Neuron (in vitro differentiated cells): ENCODE measurements at regions not wholly inside any gene's neighbourhood (a gene's known extent, or its start where the extent isn't known, plus 50 kb on each side); places are given as distances from the start of the nearest gene placed in this dataset.

Experiments
- H2AFZ ChIP-seq: one replicate; pipeline ENCODE4 v1.6.1; 2013; ENCODE audit warnings: low read depth, mild to moderate bottlenecking, inconsistent platforms, low read length, moderate library complexity
- H3K27me3 ChIP-seq: one replicate; pipeline ENCODE4 v1.6.1; 2013; ENCODE audit warnings: low read length; ENCODE audit not compliant: insufficient read depth
- H3K36me3 ChIP-seq: one replicate; pipeline ENCODE4 v1.6.1; 2013; ENCODE audit warnings: low read length; ENCODE audit not compliant: insufficient read depth
- H3K4me1 ChIP-seq: one replicate; pipeline ENCODE4 v1.6.1; 2013; ENCODE audit warnings: low read length; ENCODE audit not compliant: insufficient read depth
- H3K4me3 ChIP-seq: 2 replicates; pipeline ENCODE4 v1.5.1; 2013; ENCODE audit warnings: mild to moderate bottlenecking, low read length, moderate library complexity
- H3K9me3 ChIP-seq: one replicate; pipeline ENCODE4 v1.6.1; 2013; ENCODE audit warnings: low read length

GRCh38 chr16:59913666-59914065, 1179.5 kb upstream of the GOT2 start:
- Histone ChIP-seq H3K4me1 (no peaks in the 10 kb centered on the region), H3K27me3 (no peaks in the 10 kb centered on the region), H3K36me3 (no peaks in the 10 kb centered on the region), H3K9me3 (no peaks in the 10 kb centered on the region), H3K4me3 (no peak overlapping the region), H2AFZ (no peak overlapping the region)

- Histone ChIP-seq H2AFZ (no peak overlapping the region), H3K36me3 (no peaks in the 10 kb centered on the region), H3K4me3 (no peak overlapping the region), H3K4me1 (no peaks in the 10 kb centered on the region), H3K27me3 (no peaks in the 10 kb centered on the region), H3K9me3 (no peaks in the 10 kb centered on the region)
Measured at GRCh38 chr16:59909262-59909661, 1175.1 kb upstream of the GOT2 start.

DNA sequence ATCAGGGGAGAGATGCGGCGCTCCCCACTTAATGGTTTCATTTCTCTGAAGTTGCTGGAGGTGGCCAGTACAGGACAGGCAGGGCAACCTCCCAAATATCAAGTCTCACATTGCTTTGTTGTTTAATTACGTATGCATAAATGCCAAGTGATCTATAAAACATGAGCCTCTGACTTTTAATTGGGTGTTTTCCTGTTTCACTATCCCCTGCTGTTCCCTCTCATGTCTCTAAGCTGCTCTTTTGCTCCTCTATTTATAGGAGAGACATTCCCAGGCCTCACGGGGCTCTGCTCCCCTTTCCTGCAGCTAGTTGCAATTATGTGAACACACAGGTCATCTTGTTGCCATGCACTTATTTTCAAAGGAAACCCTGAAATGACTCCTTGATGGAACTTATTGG, 1173.5 kb upstream of the GOT2 start:
- H3K36me3 ChIP-seq: no peaks in the 10 kb centered on the region
- H3K9me3 ChIP-seq: no peaks in the 10 kb centered on the region

DNA sequence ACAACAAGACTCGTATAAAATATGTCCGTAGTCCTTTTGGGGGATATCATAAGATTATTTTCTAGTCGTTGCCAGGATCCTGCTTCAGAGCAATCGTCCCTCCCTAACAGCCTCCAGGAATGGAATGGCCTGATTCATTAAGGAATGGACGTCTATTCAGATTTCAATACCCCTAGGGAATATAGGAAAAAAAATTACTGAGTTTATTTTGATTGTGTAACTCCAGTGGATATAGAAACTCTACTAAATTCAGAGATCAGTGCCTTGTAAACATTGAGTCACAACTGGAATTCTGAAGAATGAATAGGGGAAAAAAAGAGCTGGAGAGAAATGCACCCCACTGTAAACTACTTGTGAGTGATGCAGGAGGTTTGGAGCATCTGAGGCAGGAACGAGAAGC, 1171.5 kb upstream of the GOT2 start:
- H3K4me1 ChIP-seq: no peaks in the 10 kb centered on the region

More for the DNA sequence above, 1173.5 kb upstream of the GOT2 start:
- H3K27me3 ChIP-seq: no peaks in the 10 kb centered on the region
- H2AFZ ChIP-seq: no peak overlapping the region
- no peaks in the 10 kb centered on the region for H3K4me1 ChIP-seq
- H3K4me3 ChIP-seq: no peak overlapping the region

GRCh38 chr16:59905131-59905530, 1171.0 kb upstream of the GOT2 start:
- Histone ChIP-seq H2AFZ (no peak overlapping the region), H3K27me3 (no peaks in the 10 kb centered on the region), H3K9me3 (no peaks in the 10 kb centered on the region), H3K4me1 (no peaks in the 10 kb centered on the region), H3K36me3 (no peaks in the 10 kb centered on the region), H3K4me3 (no peak overlapping the region)

More for the DNA sequence above, 1171.5 kb upstream of the GOT2 start:
- H3K4me3 ChIP-seq: no peak overlapping the region
- no peaks in the 10 kb centered on the region for H3K9me3 ChIP-seq
- no peaks in the 10 kb centered on the region for H3K36me3 ChIP-seq
- H3K27me3 ChIP-seq: no peaks in the 10 kb centered on the region
- H2AFZ ChIP-seq: no peak overlapping the region

GRCh38 chr16:59899940-59900339, 1165.8 kb upstream of the GOT2 start:
- Histone ChIP-seq H3K36me3 (no peaks in the 10 kb centered on the region), H2AFZ (no peak overlapping the region), H3K4me1 (no peaks in the 10 kb centered on the region), H3K27me3 (no peaks in the 10 kb centered on the region), H3K4me3 (no peak overlapping the region), H3K9me3 (no peaks in the 10 kb centered on the region)

GRCh38 chr16:59892376-59892775, 1158.3 kb upstream of the GOT2 start:
- H3K4me3 ChIP-seq: no peak overlapping the region
- no peaks in the 10 kb centered on the region for H3K4me1 ChIP-seq
- H2AFZ ChIP-seq: no peak overlapping the region
- H3K9me3 ChIP-seq: no peaks in the 10 kb centered on the region
- no peaks in the 10 kb centered on the region for H3K27me3 ChIP-seq
- H3K36me3 ChIP-seq: no peaks in the 10 kb centered on the region

DNA sequence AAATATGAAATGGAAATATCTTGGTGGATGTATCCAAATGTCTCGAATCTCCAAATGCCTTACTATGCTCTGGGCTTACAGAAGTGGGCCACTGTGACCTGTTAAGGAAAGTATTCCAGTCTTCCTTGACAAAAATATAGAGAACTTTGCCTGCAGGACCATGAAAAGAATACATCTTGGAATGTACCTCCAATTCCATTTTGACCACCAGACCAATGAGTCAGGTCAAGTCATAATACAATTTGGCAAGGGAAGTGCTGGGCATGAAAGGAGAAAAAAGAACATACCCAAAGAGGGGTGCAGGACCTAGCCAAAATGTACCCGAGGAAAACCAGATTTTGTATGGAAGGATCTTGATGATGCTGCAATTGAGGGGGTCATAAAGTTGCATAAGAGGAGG, 1153.7 kb upstream of the GOT2 start:
- no peaks in the 10 kb centered on the region for H3K9me3 ChIP-seq
- no peak overlapping the region for H3K4me3 ChIP-seq
- no peak overlapping the region for H2AFZ ChIP-seq
- H3K4me1 ChIP-seq: no peaks in the 10 kb centered on the region
- no peaks in the 10 kb centered on the region for H3K36me3 ChIP-seq
- H3K27me3 ChIP-seq: no peaks in the 10 kb centered on the region

DNA sequence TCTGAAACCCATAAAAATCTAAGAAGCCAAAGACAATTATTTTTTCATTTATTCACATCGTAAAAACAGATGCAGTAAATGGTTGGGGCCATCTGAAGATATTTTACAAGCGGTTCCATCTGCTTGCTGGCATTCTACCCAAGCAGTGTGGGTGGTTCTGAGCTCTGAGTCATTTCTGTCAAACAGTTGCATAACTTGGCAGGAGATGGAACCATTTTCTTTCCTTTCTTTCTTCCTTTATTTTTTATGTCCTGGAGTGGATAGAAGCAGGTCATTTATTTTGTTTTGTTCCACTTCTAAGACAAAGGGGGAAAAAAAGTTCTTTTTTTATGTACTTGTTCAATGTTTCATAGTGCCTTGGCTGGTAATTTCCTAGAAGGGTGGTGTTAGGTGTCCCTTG, 1151.9 kb upstream of the GOT2 start:
- Histone ChIP-seq H2AFZ (no peak overlapping the region), H3K4me1 (no peaks in the 10 kb centered on the region)

DNA sequence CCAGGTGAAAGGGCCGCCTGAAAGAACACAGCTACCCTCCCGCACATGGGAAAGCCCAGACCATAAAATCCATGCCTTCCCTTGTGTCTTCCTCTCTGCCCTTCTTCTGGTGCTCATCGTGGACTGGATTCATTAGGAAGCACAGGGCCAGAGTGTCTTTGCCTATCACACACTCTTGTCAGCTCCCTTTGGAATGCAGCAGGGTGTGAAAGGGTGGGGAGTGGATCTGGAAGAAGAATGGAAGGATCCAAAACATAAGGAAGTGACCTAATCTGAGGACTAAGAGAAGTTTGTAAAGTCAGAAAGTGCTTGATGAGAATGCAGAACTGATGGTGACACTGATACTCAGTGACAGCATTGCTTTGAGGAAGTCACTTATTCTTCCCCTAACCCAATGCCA, 1147.3 kb upstream of the GOT2 start:
- Histone ChIP-seq H3K4me3 (no peak overlapping the region), H3K27me3 (no peaks in the 10 kb centered on the region), H2AFZ (no peak overlapping the region), H3K4me1 (no peaks in the 10 kb centered on the region), H3K36me3 (no peaks in the 10 kb centered on the region), H3K9me3 (no peaks in the 10 kb centered on the region)

More for the DNA sequence above, 1151.9 kb upstream of the GOT2 start:
- H3K36me3 ChIP-seq: no peaks in the 10 kb centered on the region
- H3K27me3 ChIP-seq: no peaks in the 10 kb centered on the region
- H3K4me3 ChIP-seq: no peak overlapping the region
- H3K9me3 ChIP-seq: no peaks in the 10 kb centered on the region

GRCh38 chr16:59880611-59881010, 1146.5 kb upstream of the GOT2 start:
- Histone ChIP-seq H3K36me3 (no peaks in the 10 kb centered on the region), H3K27me3 (no peaks in the 10 kb centered on the region), H3K4me1 (no peaks in the 10 kb centered on the region), H3K9me3 (no peaks in the 10 kb centered on the region), H2AFZ (no peak overlapping the region), H3K4me3 (no peak overlapping the region)

DNA sequence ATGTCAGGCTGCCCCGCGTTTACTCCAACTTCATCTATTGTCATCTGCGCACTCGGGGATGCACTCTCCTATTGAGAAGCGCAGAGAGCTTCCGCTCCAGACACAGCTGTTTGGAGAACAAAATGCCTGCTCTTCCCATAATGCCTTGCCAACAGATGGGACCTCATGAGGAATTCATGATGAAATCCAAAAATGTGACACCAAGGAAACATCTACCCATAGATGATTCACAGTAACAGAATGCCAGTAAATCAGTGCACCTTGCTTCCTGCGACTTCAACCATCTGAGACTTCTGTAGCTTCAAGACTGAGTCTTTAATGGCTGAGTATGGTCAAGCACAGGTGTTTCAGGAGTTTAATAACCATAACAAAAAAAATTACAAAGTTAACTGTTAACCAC, 1144.9 kb upstream of the GOT2 start:
- Histone ChIP-seq H3K36me3 (no peaks in the 10 kb centered on the region), H3K9me3 (no peaks in the 10 kb centered on the region), H3K4me1 (no peaks in the 10 kb centered on the region), H3K27me3 (no peaks in the 10 kb centered on the region), H2AFZ (no peak overlapping the region), H3K4me3 (no peak overlapping the region)

GRCh38 chr16:59878479-59878878, 1144.4 kb upstream of the GOT2 start:
- Histone ChIP-seq H3K27me3 (no peaks in the 10 kb centered on the region), H3K9me3 (no peaks in the 10 kb centered on the region), H3K36me3 (no peaks in the 10 kb centered on the region), H3K4me1 (no peaks in the 10 kb centered on the region), H2AFZ (no peak overlapping the region), H3K4me3 (no peak overlapping the region)

- Histone ChIP-seq H3K4me1 (no peaks in the 10 kb centered on the region), H3K4me3 (no peak overlapping the region), H3K27me3 (no peaks in the 10 kb centered on the region), H3K36me3 (no peaks in the 10 kb centered on the region), H2AFZ (no peak overlapping the region), H3K9me3 (no peaks in the 10 kb centered on the region)
Measured at GRCh38 chr16:59864981-59865666, 1131.0 kb upstream of the GOT2 start.
